CD8-positive, alpha-beta memory T cell (primary cell): ENCODE measurements at regions not wholly inside any gene's neighbourhood (a gene's known extent, or its start where the extent isn't known, plus 50 kb on each side); places are given as distances from the start of the nearest gene placed in this dataset.

Source experiments
- CTCF ChIA-PET: fragments of 350-600 bp; sonication (Branson Sonifier 250); formaldehyde crosslinking; loops from one replicate; lab custom pipeline; 2021; ENCODE audit warnings: antibody characterized with exemption; lab: Charles Lee
- POLR2A ChIA-PET: fragments of 350-600 bp; sonication (Branson Sonifier 250); formaldehyde crosslinking; loops from one replicate; lab custom pipeline; 2021; ENCODE audit warnings: antibody characterized with exemption; lab: Charles Lee
- DNase-seq, 5 donors: peaks; one replicate each; pipeline versions ENCODE4 v3.0.0 to v3.0.0-alpha.2; 2020 to 2022; ENCODE audit warnings: mixed read lengths in 1 of 5
- H3K27ac ChIP-seq: one replicate; pipeline ENCODE4 v1.7.0; 2013; ENCODE audit warnings: low read depth, mild to moderate bottlenecking, low read length, moderate library complexity
- H3K27me3 ChIP-seq: 2 replicates; pipeline ENCODE4 v1.7.0; 2013; ENCODE audit warnings: low read length, mild to moderate bottlenecking; ENCODE audit not compliant: insufficient read depth, poor library complexity, severe bottlenecking
- H3K36me3 ChIP-seq: 2 replicates; pipeline ENCODE4 v1.7.0; 2013; ENCODE audit warnings: mild to moderate bottlenecking, low read length, moderate library complexity; ENCODE audit not compliant: insufficient read depth
- H3K4me1 ChIP-seq: 2 replicates; pipeline ENCODE4 v1.7.0; 2013; ENCODE audit warnings: mild to moderate bottlenecking, low read length, moderate library complexity; ENCODE audit not compliant: insufficient read depth
- H3K4me3 ChIP-seq: 2 replicates; pipeline ENCODE4 v1.7.0; 2013; ENCODE audit warnings: mild to moderate bottlenecking, low read length
- H3K9me3 ChIP-seq: 2 replicates; pipeline ENCODE4 v1.7.0; 2013; ENCODE audit warnings: mild to moderate bottlenecking, low read length
- H3K27ac Mint-ChIP-seq, 8 donors: one replicate each; pipeline ENCODE4 v1.8.0; 2020 to 2021; ENCODE audit warnings: mixed read lengths in 8 of 8, mild to moderate bottlenecking in 6 of 8, inconsistent platforms in 3 of 8, moderate library complexity in 3 of 8
- H3K27me3 Mint-ChIP-seq, 2 donors: one replicate each; pipeline ENCODE4 v1.8.0; 2020 to 2021; ENCODE audit warnings: mixed read lengths in 2 of 2, mild to moderate bottlenecking in 1 of 2, moderate library complexity in 1 of 2
- H3K36me3 Mint-ChIP-seq, 3 donors: one replicate each; pipeline ENCODE4 v1.8.0; 2020 to 2021; ENCODE audit warnings: mixed read lengths in 3 of 3, inconsistent platforms in 1 of 3, mild to moderate bottlenecking in 1 of 3
- H3K4me1 Mint-ChIP-seq, 3 donors: one replicate each; pipeline ENCODE4 v1.8.0; 2020 to 2021; ENCODE audit warnings: mixed read lengths in 3 of 3, inconsistent platforms in 1 of 3, mild to moderate bottlenecking in 1 of 3
- H3K4me3 Mint-ChIP-seq, 7 donors: one replicate each; pipeline ENCODE4 v1.8.0; 2020 to 2021; ENCODE audit warnings: mixed read lengths in 7 of 7, mild to moderate bottlenecking in 6 of 7, moderate library complexity in 4 of 7, inconsistent platforms in 2 of 7
- H3K9me3 Mint-ChIP-seq, 5 donors: one replicate each; pipeline ENCODE4 v1.8.0; 2020 to 2022; ENCODE audit warnings: mixed read lengths in 5 of 5, mild to moderate bottlenecking in 3 of 5, moderate library complexity in 2 of 5, inconsistent platforms in 1 of 5

GRCh38 chr1:200275816-200276453, 133.9 kb downstream of the ZNF281 start:
- Mint-ChIP-seq H3K27me3 (peaks cover 5 to 16% of the 10 kb centered on the region in 2 donors), H3K4me3 (no peak overlapping the region), H3K36me3 (no peaks in the 10 kb centered on the region), H3K9me3 (no peaks in the 10 kb centered on the region), H3K27ac (no peak overlapping the region), H3K4me1 (no peaks in the 10 kb centered on the region)
- no peaks in the 10 kb centered on the region for H3K4me1 ChIP-seq
- no peak overlapping the region for H3K4me3 ChIP-seq
- CTCF ChIA-PET: interaction anchor here (1.0 to 1.2 kb wide), 4 partner anchors 10 to 224 kb away, joined by 3 to 4 read pairs (median 4); no protein-coding TSS in a partner anchor
- no peak overlapping the region for H3K27ac ChIP-seq
- no peaks in the 10 kb centered on the region for H3K36me3 ChIP-seq
- no peaks in the 10 kb centered on the region for H3K27me3 ChIP-seq
- no peak for DNase-seq
- no peaks in the 10 kb centered on the region for H3K9me3 ChIP-seq
- POLR2A ChIA-PET: no interaction called here

- Histone ChIP-seq H3K9me3 (no peaks in the 10 kb centered on the region), H3K36me3 (no peaks in the 10 kb centered on the region), H3K4me1 (no peaks in the 10 kb centered on the region), H3K4me3 (no peak overlapping the region), H3K27ac (no peak overlapping the region), H3K27me3 (no peaks in the 10 kb centered on the region)
- DNase-seq: no peak
- Mint-ChIP-seq H3K27me3 (peaks cover 5 to 16% of the 10 kb centered on the region in 2 donors), H3K9me3 (no peaks in the 10 kb centered on the region), H3K36me3 (no peaks in the 10 kb centered on the region), H3K27ac (no peak overlapping the region), H3K4me3 (no peak overlapping the region), H3K4me1 (no peaks in the 10 kb centered on the region)
- POLR2A ChIA-PET: no interaction called here
- CTCF ChIA-PET: interaction anchor here (1.0 to 1.2 kb wide), 3 partner anchors 10 to 136 kb away, joined by 3 to 4 read pairs (median 3); no protein-coding TSS in a partner anchor
These were observed 134.4 kb downstream of the ZNF281 start for GRCh38 chr1:200275415-200275814.

- H3K36me3 Mint-ChIP-seq: no peaks in the 10 kb centered on the region
- H3K4me1 ChIP-seq: no peaks in the 10 kb centered on the region
- no peak overlapping the region for H3K27ac Mint-ChIP-seq
- H3K4me3 Mint-ChIP-seq: no peak overlapping the region
- ChIA-PET CTCF (no interaction called here), POLR2A (no interaction called here)
- H3K27me3 ChIP-seq: no peaks in the 10 kb centered on the region
- H3K9me3 Mint-ChIP-seq: no peaks in the 10 kb centered on the region
- H3K36me3 ChIP-seq: no peaks in the 10 kb centered on the region
- no peaks in the 10 kb centered on the region for H3K9me3 ChIP-seq
- no peak for DNase-seq
- no peaks in the 10 kb centered on the region for H3K4me1 Mint-ChIP-seq
- no peak overlapping the region for H3K27ac ChIP-seq
- no peak overlapping the region for H3K4me3 ChIP-seq
- peaks cover 5 to 9% of the 10 kb centered on the region in 2 donors for H3K27me3 Mint-ChIP-seq
These were observed 135.7 kb downstream of the ZNF281 start for GRCh38 chr1:200274116-200274515.

GRCh38 chr1:200272481-200273068, 137.3 kb downstream of the ZNF281 start:
- H3K4me3 ChIP-seq: no peak overlapping the region
- no peak overlapping the region for H3K27ac Mint-ChIP-seq
- DNase-seq: no peak
- no peaks in the 10 kb centered on the region for H3K4me1 ChIP-seq
- no peaks in the 10 kb centered on the region for H3K27me3 ChIP-seq
- no peak overlapping the region for H3K27ac ChIP-seq
- peaks cover 3 to 5% of the 10 kb centered on the region in 2 donors for H3K27me3 Mint-ChIP-seq
- H3K4me3 Mint-ChIP-seq: no peak overlapping the region
- H3K4me1 Mint-ChIP-seq: no peaks in the 10 kb centered on the region
- H3K9me3 Mint-ChIP-seq: no peaks in the 10 kb centered on the region
- H3K36me3 Mint-ChIP-seq: no peaks in the 10 kb centered on the region
- POLR2A ChIA-PET: no interaction called here
- H3K9me3 ChIP-seq: no peaks in the 10 kb centered on the region
- CTCF ChIA-PET: no interaction called here
- H3K36me3 ChIP-seq: no peaks in the 10 kb centered on the region

- no peaks in the 10 kb centered on the region for H3K4me1 ChIP-seq
- Mint-ChIP-seq H3K9me3 (no peaks in the 10 kb centered on the region), H3K36me3 (no peaks in the 10 kb centered on the region), H3K4me1 (no peaks in the 10 kb centered on the region), H3K4me3 (no peak overlapping the region), H3K27me3 (no peaks in the 10 kb centered on the region), H3K27ac (no peak overlapping the region)
- H3K27ac ChIP-seq: no peak overlapping the region
- POLR2A ChIA-PET: no interaction called here
- no peaks in the 10 kb centered on the region for H3K27me3 ChIP-seq
- no peak for DNase-seq
- CTCF ChIA-PET: no interaction called here
- no peaks in the 10 kb centered on the region for H3K36me3 ChIP-seq
- H3K4me3 ChIP-seq: no peak overlapping the region
- H3K9me3 ChIP-seq: no peaks in the 10 kb centered on the region
These were observed 140.6 kb downstream of the ZNF281 start for GRCh38 chr1:200269256-200269655.

- Histone ChIP-seq H3K36me3 (no peaks in the 10 kb centered on the region), H3K4me3 (no peak overlapping the region), H3K27me3 (peaks cover 1% of the 10 kb centered on the region), H3K27ac (no peak overlapping the region), H3K4me1 (no peaks in the 10 kb centered on the region), H3K9me3 (no peaks in the 10 kb centered on the region)
- no peak for DNase-seq
- no peaks in the 10 kb centered on the region for H3K36me3 Mint-ChIP-seq
- ChIA-PET POLR2A (no interaction called here), CTCF (no interaction called here)
- H3K9me3 Mint-ChIP-seq: no peaks in the 10 kb centered on the region
- H3K4me1 Mint-ChIP-seq: no peaks in the 10 kb centered on the region
- no peaks in the 10 kb centered on the region for H3K27me3 Mint-ChIP-seq
- H3K4me3 Mint-ChIP-seq: no peak overlapping the region
- H3K27ac Mint-ChIP-seq: no peak overlapping the region
These were observed 141.9 kb downstream of the ZNF281 start for GRCh38 chr1:200267937-200268336.

GRCh38 chr1:200267458-200267857, 142.4 kb downstream of the ZNF281 start:
- no peaks in the 10 kb centered on the region for H3K9me3 Mint-ChIP-seq
- Histone ChIP-seq H3K9me3 (no peaks in the 10 kb centered on the region), H3K4me1 (no peaks in the 10 kb centered on the region), H3K36me3 (no peaks in the 10 kb centered on the region), H3K27me3 (peaks cover 4% of the 10 kb centered on the region), H3K4me3 (no peak overlapping the region), H3K27ac (no peak overlapping the region)
- H3K4me1 Mint-ChIP-seq: peaks cover 0 to 1% (median 1%) of the 10 kb centered on the region in 3 donors
- H3K4me3 Mint-ChIP-seq: no peak overlapping the region
- H3K36me3 Mint-ChIP-seq: no peaks in the 10 kb centered on the region
- H3K27me3 Mint-ChIP-seq: peaks cover under 1% of the 10 kb centered on the region in 2 donors
- ChIA-PET CTCF (no interaction called here), POLR2A (no interaction called here)
- DNase-seq: no peak
- no peak overlapping the region for H3K27ac Mint-ChIP-seq

GRCh38 chr1:200266871-200267270, 143.0 kb downstream of the ZNF281 start:
- Histone ChIP-seq H3K27ac (no peak overlapping the region), H3K9me3 (no peaks in the 10 kb centered on the region), H3K4me1 (no peaks in the 10 kb centered on the region), H3K4me3 (no peak overlapping the region), H3K27me3 (peaks cover 4% of the 10 kb centered on the region), H3K36me3 (no peaks in the 10 kb centered on the region)
- no peaks in the 10 kb centered on the region for H3K9me3 Mint-ChIP-seq
- POLR2A ChIA-PET: no interaction called here
- no peaks in the 10 kb centered on the region for H3K36me3 Mint-ChIP-seq
- H3K4me3 Mint-ChIP-seq: no peak overlapping the region
- CTCF ChIA-PET: no interaction called here
- peaks cover 0 to 6% (median 4%) of the 10 kb centered on the region in 3 donors for H3K4me1 Mint-ChIP-seq
- H3K27ac Mint-ChIP-seq: no peak overlapping the region
- H3K27me3 Mint-ChIP-seq: peaks cover 3 to 4% of the 10 kb centered on the region in 2 donors
- no peak for DNase-seq
